ENCODE measurements at regions not wholly inside any gene's neighbourhood (a gene's known extent, or its start where the extent isn't known, plus 50 kb on each side); places are given as distances from the start of the nearest gene placed in this dataset.
A peak's percentile ranks its signal among the peaks of the same experiment; 100 is the strongest.

- ATAC-seq: no peak
- DNase-seq: no peak
- Histone ChIP-seq H3K27me3 (no peaks in the 10 kb centered on the region), H3K4me3 (no peak overlapping the region), H3K27ac (no peak overlapping the region), H3K36me3 (no peaks in the 10 kb centered on the region), H3K9me3 (no peaks in the 10 kb centered on the region), H3K4me1 (no peaks in the 10 kb centered on the region)
- intact Hi-C loops (cut with DNase I): no loop called here
- TF ChIP-seq CTCF (IDR thresholded peaks at IDR 0.05): no peak
Measured at GRCh38 chr9:117551171-117551570, 136.3 kb upstream of the ASTN2 start.

GRCh38 chr9:117549444-117549843, 134.6 kb upstream of the ASTN2 start:
- no peak for TF ChIP-seq CTCF (IDR thresholded peaks at IDR 0.05)
- Histone ChIP-seq H3K9me3 (no peaks in the 10 kb centered on the region), H3K27ac (no peak overlapping the region), H3K36me3 (no peaks in the 10 kb centered on the region), H3K27me3 (no peaks in the 10 kb centered on the region), H3K4me3 (no peak overlapping the region), H3K4me1 (no peaks in the 10 kb centered on the region)
- DNase-seq: no peak
- no peak for ATAC-seq
- intact Hi-C loops (cut with DNase I): no loop called here

GRCh38 chr9:117548556-117548955, 133.7 kb upstream of the ASTN2 start:
- Histone ChIP-seq H3K36me3 (no peaks in the 10 kb centered on the region), H3K27ac (no peak overlapping the region), H3K4me3 (no peak overlapping the region), H3K9me3 (no peaks in the 10 kb centered on the region), H3K4me1 (no peaks in the 10 kb centered on the region), H3K27me3 (no peaks in the 10 kb centered on the region)
- TF ChIP-seq CTCF (IDR thresholded peaks at IDR 0.05): no peak
- no peak for DNase-seq
- intact Hi-C loops (cut with DNase I): no loop called here
- no peak for ATAC-seq

GRCh38 chr9:117547904-117548303, 133.0 kb upstream of the ASTN2 start:
- Histone ChIP-seq H3K9me3 (no peaks in the 10 kb centered on the region), H3K36me3 (no peaks in the 10 kb centered on the region), H3K4me1 (no peaks in the 10 kb centered on the region), H3K27me3 (no peaks in the 10 kb centered on the region), H3K27ac (no peak overlapping the region), H3K4me3 (no peak overlapping the region)
- ATAC-seq: no peak
- TF ChIP-seq CTCF (IDR thresholded peaks at IDR 0.05): no peak
- DNase-seq: no peak
- intact Hi-C loops (cut with DNase I): no loop called here

- DNase-seq: peak in 3 of 4 donors; percentile 1 to 35 (median 34)
- ATAC-seq: peak; percentile 71
- intact Hi-C loops (cut with DNase I): no loop called here
Measured at GRCh38 chr9:117546894-117547678, 132.2 kb upstream of the ASTN2 start.

More at GRCh38 chr9:117546894-117547678, 132.2 kb upstream of the ASTN2 start:
- H3K9me3 ChIP-seq: no peaks in the 10 kb centered on the region
- H3K4me1 ChIP-seq: no peaks in the 10 kb centered on the region
- H3K27me3 ChIP-seq: no peaks in the 10 kb centered on the region
- no peak overlapping the region for H3K4me3 ChIP-seq
- no peak for TF ChIP-seq CTCF (IDR thresholded peaks at IDR 0.05)
- no peak overlapping the region for H3K27ac ChIP-seq
- H3K36me3 ChIP-seq: no peaks in the 10 kb centered on the region

Measured in left lung (tissue), 4 donors.